SK-N-SH treated with all-trans-retinoic acid at 6 μM for 48 hours (cell line): ENCODE measurements at regions not wholly inside any gene's neighbourhood (a gene's known extent, or its start where the extent isn't known, plus 50 kb on each side); places are given as distances from the start of the nearest gene placed in this dataset.

Source experiments
- ATAC-seq: fragments of 200-7000 bp; cut with Tn5 transposase; 3 replicates; pipeline ENCODE4 v1.9.1; 2020; ENCODE audit warnings: mild to moderate bottlenecking, moderate library complexity
- ARNTL ChIP-seq: fragments of 450-650 bp; formaldehyde crosslinking; IDR thresholded peaks from 2 replicates; pipeline ENCODE4 v1.5.0; 2020; ENCODE audit warnings: low read depth, mild to moderate bottlenecking, moderate library complexity, borderline replicate concordance
- BACH2 ChIP-seq: fragments of 250-450 bp; sonication (Bioruptor Pico); IDR thresholded peaks from 2 replicates; pipeline ENCODE4 v1.9.0; 2021; ENCODE audit warnings: mild to moderate bottlenecking, borderline replicate concordance
- CSDC2 ChIP-seq: fragments of 250-450 bp; sonication (Bioruptor Pico); IDR thresholded peaks from 2 replicates; pipeline ENCODE4 v1.5.0; 2020; ENCODE audit warnings: mild to moderate bottlenecking, moderate library complexity
- ESRRG ChIP-seq: fragments of 250-450 bp; sonication (Bioruptor Pico); IDR thresholded peaks from 2 replicates; pipeline ENCODE4 v1.6.1; 2021; ENCODE audit warnings: mild to moderate bottlenecking
- ISL1 ChIP-seq: fragments of 250-450 bp; sonication (Bioruptor Pico); IDR thresholded peaks from 2 replicates; pipeline ENCODE4 v2.1.2; 2022; ENCODE audit warnings: mild to moderate bottlenecking, moderate library complexity
- OSR1 ChIP-seq: fragments of 250-450 bp; sonication (Bioruptor Pico); IDR thresholded peaks from 2 replicates; pipeline ENCODE4 v1.8.0; 2022; ENCODE audit warnings: moderate library complexity, mild to moderate bottlenecking, inconsistent platforms
- PPARA ChIP-seq: fragments of 250-450 bp; sonication (Bioruptor Pico); IDR thresholded peaks from 2 replicates; pipeline ENCODE4 v1.5.0; 2020; ENCODE audit warnings: mild to moderate bottlenecking, borderline replicate concordance
- RARB ChIP-seq: fragments of 250-450 bp; sonication (Bioruptor Pico); IDR thresholded peaks from 2 replicates; pipeline ENCODE4 v1.8.0; 2021; ENCODE audit warnings: mild to moderate bottlenecking, moderate library complexity
- SNAI2 ChIP-seq: fragments of 250-450 bp; sonication (Bioruptor Pico); IDR thresholded peaks from 2 replicates; pipeline ENCODE4 v1.5.0; 2020; ENCODE audit warnings: mild to moderate bottlenecking, moderate library complexity
- TCF4 ChIP-seq: fragments of 250-450 bp; sonication (Bioruptor Pico); IDR thresholded peaks from 2 replicates; pipeline ENCODE4 v1.8.0; 2021; ENCODE audit warnings: mild to moderate bottlenecking, moderate library complexity, borderline replicate concordance
- TOX ChIP-seq: fragments of 250-450 bp; sonication (Bioruptor Pico); IDR thresholded peaks from 2 replicates; pipeline ENCODE4 v1.8.0; 2021; ENCODE audit warnings: mild to moderate bottlenecking, moderate library complexity, borderline replicate concordance
- ZC3H10 ChIP-seq: fragments of 250-450 bp; sonication (Bioruptor Pico); IDR thresholded peaks from 2 replicates; pipeline ENCODE4 v1.5.1; 2021; ENCODE audit warnings: mild to moderate bottlenecking, moderate library complexity
- ZFP3 ChIP-seq: fragments of 250-450 bp; sonication (Bioruptor Pico); IDR thresholded peaks from 2 replicates; pipeline ENCODE4 v1.5.0; 2020; ENCODE audit warnings: mild to moderate bottlenecking, moderate library complexity
- ZFP30 ChIP-seq: fragments of 450-650 bp; formaldehyde crosslinking; IDR thresholded peaks from 2 replicates; pipeline ENCODE4 v1.5.0; 2022; ENCODE audit warnings: mild to moderate bottlenecking, moderate library complexity
- ZNF565 ChIP-seq: fragments of 450-650 bp; formaldehyde crosslinking; conservative IDR thresholded peaks from 2 replicates; pipeline ENCODE4 v1.5.0; 2020; ENCODE audit warnings: low read depth, mild to moderate bottlenecking, moderate library complexity
- ZNF70 ChIP-seq: fragments of 450-650 bp; formaldehyde crosslinking; IDR thresholded peaks from 2 replicates; pipeline ENCODE4 v1.5.0; 2020; ENCODE audit warnings: mild to moderate bottlenecking, moderate library complexity
- ZNF8 ChIP-seq: fragments of 450-650 bp; formaldehyde crosslinking; IDR thresholded peaks from 2 replicates; pipeline ENCODE4 v1.5.0; 2020; ENCODE audit warnings: mild to moderate bottlenecking, moderate library complexity
- TF ChIP-seq, protein P1 (sequence below): fragments of 250-450 bp; sonication (Bioruptor Pico); IDR thresholded peaks from 2 replicates; pipeline ENCODE4 v1.8.0; 2020; ENCODE audit warnings: mild to moderate bottlenecking, moderate library complexity, borderline replicate concordance
- TF ChIP-seq, protein P2 (sequence below): fragments of 250-450 bp; sonication (Bioruptor Pico); IDR thresholded peaks from 2 replicates; pipeline ENCODE4 v1.5.1; 2021; ENCODE audit warnings: mild to moderate bottlenecking, moderate library complexity
- TF ChIP-seq, protein P3 (sequence below): fragments of 250-450 bp; sonication (Bioruptor Pico); IDR thresholded peaks from 2 replicates; pipeline ENCODE4 v1.5.1; 2020; ENCODE audit warnings: low read depth, mild to moderate bottlenecking, moderate library complexity
- TF ChIP-seq, protein P4 (sequence below): fragments of 250-450 bp; sonication (Bioruptor Pico); IDR thresholded peaks from 2 replicates; pipeline ENCODE4 v1.8.0; 2021; ENCODE audit warnings: low read depth, mild to moderate bottlenecking, moderate library complexity, borderline replicate concordance
- TF ChIP-seq, protein P5 (sequence below): fragments of 250-450 bp; sonication (Bioruptor Pico); IDR thresholded peaks from 2 replicates; pipeline ENCODE4 v1.5.0; 2020; ENCODE audit warnings: mild to moderate bottlenecking, moderate library complexity

DNA sequence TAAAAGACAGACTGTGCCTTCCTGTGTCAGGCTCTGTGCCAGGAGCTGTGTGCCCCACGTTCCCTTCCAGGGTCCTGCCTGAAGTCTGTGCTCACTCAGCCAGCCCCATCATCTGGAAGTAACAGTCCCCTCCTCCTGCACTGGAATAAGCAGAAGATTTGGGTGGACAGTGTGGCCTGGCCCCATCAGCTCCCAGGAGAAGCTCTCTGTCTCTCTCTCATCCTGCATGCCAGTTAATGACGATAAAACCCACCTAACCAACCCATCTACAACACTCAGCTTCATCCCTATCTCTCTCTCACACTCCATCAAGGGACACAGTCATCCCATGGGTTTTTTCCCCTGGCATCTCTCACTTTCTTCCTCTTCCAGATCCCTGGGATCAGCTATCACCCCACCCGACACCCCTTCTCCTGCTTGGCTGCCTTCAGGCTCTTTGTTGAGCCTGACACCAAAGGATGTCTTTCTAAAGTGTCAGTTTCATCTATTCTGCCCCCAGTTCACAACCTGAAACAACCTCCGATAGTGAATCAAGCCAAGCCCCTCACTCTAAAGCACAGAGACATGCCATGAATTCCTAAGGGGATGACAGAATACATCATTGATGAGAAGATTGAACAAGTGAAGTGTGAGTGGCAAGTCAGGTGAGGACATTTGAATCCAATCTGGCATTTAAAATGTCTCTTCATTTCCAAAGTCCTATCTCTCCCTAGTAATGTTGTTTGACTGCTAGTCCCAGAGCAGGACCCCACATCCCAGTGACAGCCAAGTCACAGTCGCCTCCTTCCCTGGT lies 91.4 kb upstream of the TOP3B start:
- no peak for ATAC-seq
- no peak; the same call in 1 of the 2 replicates for TF ChIP-seq PPARA (CRISPR knock-in tag)
- TF ChIP-seq SNAI2 (CRISPR knock-in tag), result no peak
- no peak for TF ChIP-seq ZNF8
- TF ChIP-seq, protein P1, sequence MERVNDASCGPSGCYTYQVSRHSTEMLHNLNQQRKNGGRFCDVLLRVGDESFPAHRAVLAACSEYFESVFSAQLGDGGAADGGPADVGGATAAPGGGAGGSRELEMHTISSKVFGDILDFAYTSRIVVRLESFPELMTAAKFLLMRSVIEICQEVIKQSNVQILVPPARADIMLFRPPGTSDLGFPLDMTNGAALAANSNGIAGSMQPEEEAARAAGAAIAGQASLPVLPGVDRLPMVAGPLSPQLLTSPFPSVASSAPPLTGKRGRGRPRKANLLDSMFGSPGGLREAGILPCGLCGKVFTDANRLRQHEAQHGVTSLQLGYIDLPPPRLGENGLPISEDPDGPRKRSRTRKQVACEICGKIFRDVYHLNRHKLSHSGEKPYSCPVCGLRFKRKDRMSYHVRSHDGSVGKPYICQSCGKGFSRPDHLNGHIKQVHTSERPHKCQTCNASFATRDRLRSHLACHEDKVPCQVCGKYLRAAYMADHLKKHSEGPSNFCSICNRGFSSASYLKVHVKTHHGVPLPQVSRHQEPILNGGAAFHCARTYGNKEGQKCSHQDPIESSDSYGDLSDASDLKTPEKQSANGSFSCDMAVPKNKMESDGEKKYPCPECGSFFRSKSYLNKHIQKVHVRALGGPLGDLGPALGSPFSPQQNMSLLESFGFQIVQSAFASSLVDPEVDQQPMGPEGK (CRISPR knock-in tag), result no peak
- TF ChIP-seq ISL1 (CRISPR knock-in tag), result no peak
- no peak for TF ChIP-seq ZFP3
- TF ChIP-seq ZFP30 (CRISPR knock-in tag), result no peak
- TF ChIP-seq ZNF70 (CRISPR knock-in tag), result no peak
- TF ChIP-seq, protein P2, sequence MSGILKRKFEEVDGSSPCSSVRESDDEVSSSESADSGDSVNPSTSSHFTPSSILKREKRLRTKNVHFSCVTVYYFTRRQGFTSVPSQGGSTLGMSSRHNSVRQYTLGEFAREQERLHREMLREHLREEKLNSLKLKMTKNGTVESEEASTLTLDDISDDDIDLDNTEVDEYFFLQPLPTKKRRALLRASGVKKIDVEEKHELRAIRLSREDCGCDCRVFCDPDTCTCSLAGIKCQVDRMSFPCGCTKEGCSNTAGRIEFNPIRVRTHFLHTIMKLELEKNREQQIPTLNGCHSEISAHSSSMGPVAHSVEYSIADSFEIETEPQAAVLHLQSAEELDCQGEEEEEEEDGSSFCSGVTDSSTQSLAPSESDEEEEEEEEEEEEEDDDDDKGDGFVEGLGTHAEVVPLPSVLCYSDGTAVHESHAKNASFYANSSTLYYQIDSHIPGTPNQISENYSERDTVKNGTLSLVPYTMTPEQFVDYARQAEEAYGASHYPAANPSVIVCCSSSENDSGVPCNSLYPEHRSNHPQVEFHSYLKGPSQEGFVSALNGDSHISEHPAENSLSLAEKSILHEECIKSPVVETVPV (CRISPR knock-in tag), result no peak
- TF ChIP-seq ZC3H10 (CRISPR knock-in tag), result no peak
- no peak for TF ChIP-seq ESRRG (CRISPR knock-in tag)
- TF ChIP-seq, protein P3, sequence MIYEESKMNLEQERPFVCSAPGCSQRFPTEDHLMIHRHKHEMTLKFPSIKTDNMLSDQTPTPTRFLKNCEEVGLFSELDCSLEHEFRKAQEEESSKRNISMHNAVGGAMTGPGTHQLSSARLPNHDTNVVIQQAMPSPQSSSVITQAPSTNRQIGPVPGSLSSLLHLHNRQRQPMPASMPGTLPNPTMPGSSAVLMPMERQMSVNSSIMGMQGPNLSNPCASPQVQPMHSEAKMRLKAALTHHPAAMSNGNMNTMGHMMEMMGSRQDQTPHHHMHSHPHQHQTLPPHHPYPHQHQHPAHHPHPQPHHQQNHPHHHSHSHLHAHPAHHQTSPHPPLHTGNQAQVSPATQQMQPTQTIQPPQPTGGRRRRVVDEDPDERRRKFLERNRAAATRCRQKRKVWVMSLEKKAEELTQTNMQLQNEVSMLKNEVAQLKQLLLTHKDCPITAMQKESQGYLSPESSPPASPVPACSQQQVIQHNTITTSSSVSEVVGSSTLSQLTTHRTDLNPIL (CRISPR knock-in tag), result no peak
- TF ChIP-seq OSR1 (CRISPR knock-in tag), result no peak
- no peak for TF ChIP-seq ZNF565 (CRISPR knock-in tag)
- TF ChIP-seq, protein P4, sequence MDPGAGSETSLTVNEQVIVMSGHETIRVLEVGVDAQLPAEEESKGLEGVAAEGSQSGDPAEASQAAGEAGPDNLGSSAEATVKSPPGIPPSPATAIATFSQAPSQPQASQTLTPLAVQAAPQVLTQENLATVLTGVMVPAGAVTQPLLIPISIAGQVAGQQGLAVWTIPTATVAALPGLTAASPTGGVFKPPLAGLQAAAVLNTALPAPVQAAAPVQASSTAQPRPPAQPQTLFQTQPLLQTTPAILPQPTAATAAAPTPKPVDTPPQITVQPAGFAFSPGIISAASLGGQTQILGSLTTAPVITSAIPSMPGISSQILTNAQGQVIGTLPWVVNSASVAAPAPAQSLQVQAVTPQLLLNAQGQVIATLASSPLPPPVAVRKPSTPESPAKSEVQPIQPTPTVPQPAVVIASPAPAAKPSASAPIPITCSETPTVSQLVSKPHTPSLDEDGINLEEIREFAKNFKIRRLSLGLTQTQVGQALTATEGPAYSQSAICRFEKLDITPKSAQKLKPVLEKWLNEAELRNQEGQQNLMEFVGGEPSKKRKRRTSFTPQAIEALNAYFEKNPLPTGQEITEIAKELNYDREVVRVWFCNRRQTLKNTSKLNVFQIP (CRISPR knock-in tag), result no peak
- TF ChIP-seq TOX (CRISPR knock-in tag), result no peak
- TF ChIP-seq CSDC2 (CRISPR knock-in tag), result no peak
- no peak for TF ChIP-seq RARB
- no peak for TF ChIP-seq BACH2 (CRISPR knock-in tag)

DNA sequence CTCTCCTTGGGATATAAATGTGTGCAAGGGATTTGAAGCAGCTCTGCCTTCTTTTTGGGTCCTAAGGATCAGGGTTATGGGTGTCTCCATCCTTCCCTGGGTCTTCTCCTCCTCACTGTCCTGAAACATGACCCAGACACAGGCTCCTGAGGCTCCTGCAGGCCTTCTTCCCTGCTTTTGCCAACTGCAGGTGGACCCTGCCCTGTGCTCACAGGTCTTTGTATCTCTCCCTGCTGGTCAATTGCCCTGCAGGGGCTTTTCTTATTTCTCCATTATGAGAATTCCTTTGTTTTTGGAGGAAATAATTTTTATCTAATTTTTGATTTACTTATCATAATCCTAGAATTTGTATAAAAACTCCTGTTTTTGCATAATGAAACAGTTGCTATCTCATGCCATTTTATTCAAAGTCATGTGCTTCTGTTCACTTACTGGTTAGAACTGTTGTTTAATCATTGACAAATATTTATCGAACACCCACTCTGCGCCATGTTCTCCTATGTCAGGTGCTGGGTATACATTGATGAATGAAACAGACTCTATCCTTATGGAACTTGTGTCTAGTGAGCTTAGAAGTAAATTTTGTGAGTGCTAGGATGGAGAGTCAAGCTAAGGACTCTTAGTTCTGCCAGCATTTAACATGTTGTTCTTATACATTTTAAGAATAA lies 89.7 kb upstream of the TOP3B start:
- TF ChIP-seq ZNF8 (no peak), CSDC2 (CRISPR knock-in tag) (no peak), BACH2 (CRISPR knock-in tag) (no peak), OSR1 (CRISPR knock-in tag) (no peak), SNAI2 (CRISPR knock-in tag) (no peak), TCF4 (no peak), PPARA (CRISPR knock-in tag) (no peak), ARNTL (no peak), ESRRG (CRISPR knock-in tag) (no peak), RARB (no peak), ISL1 (CRISPR knock-in tag) (no peak), ZC3H10 (CRISPR knock-in tag) (no peak)
- TF ChIP-seq, protein P1 (CRISPR knock-in tag), result no peak
- ATAC-seq, result no peak

DNA sequence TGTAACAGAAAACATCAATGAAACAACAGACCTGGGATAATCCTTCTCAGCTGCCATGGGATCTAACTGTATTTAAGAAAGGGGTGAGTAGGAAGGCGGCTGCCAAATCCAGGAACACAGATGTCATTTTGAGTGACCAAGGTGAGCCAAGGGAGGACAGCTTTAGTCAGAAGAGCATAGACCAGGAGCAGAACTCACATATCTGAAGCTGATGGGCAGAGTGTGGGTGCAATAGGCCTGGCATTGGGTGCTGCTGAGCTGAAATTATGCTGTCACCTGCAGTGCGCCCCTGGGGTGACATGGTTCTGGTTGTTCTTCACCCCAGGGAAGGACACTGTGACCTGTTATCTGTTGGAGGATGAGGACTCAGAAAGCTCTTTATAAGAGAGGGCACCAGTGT lies 88.9 kb upstream of the TOP3B start:
- no peak for ATAC-seq
- TF ChIP-seq, protein P5, sequence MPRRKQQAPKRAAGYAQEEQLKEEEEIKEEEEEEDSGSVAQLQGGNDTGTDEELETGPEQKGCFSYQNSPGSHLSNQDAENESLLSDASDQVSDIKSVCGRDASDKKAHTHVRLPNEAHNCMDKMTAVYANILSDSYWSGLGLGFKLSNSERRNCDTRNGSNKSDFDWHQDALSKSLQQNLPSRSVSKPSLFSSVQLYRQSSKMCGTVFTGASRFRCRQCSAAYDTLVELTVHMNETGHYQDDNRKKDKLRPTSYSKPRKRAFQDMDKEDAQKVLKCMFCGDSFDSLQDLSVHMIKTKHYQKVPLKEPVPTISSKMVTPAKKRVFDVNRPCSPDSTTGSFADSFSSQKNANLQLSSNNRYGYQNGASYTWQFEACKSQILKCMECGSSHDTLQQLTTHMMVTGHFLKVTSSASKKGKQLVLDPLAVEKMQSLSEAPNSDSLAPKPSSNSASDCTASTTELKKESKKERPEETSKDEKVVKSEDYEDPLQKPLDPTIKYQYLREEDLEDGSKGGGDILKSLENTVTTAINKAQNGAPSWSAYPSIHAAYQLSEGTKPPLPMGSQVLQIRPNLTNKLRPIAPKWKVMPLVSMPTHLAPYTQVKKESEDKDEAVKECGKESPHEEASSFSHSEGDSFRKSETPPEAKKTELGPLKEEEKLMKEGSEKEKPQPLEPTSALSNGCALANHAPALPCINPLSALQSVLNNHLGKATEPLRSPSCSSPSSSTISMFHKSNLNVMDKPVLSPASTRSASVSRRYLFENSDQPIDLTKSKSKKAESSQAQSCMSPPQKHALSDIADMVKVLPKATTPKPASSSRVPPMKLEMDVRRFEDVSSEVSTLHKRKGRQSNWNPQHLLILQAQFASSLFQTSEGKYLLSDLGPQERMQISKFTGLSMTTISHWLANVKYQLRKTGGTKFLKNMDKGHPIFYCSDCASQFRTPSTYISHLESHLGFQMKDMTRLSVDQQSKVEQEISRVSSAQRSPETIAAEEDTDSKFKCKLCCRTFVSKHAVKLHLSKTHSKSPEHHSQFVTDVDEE (CRISPR knock-in tag), result no peak
- TF ChIP-seq, protein P3 (CRISPR knock-in tag), result no peak
- no peak for TF ChIP-seq ZNF8
- TF ChIP-seq TCF4, result no peak
